ENCODE measurements at regions not wholly inside any gene's neighbourhood (a gene's known extent, or its start where the extent isn't known, plus 50 kb on each side); places are given as distances from the start of the nearest gene placed in this dataset.

GRCh38 chr1:54488779-54489626, 59.0 kb upstream of the ACOT11 start (continued):
- TF ChIP-seq ZBTB40 (IDR thresholded peaks at IDR 0.05) (0 out of 2 replicates have a peak, but pooled peaks have one; percentile 43), ZBTB40 (CRISPR knock-in tag; IDR thresholded peaks at IDR 0.05) (no peak), MTA1 (IDR thresholded peaks at IDR 0.05; ENCODE audit: borderline replicate concordance) (no peak), SFPQ (IDR thresholded peaks at IDR 0.05; ENCODE audit: low read depth, low read length) (no peak), PURB (CRISPR knock-in tag; IDR thresholded peaks at IDR 0.05; ENCODE audit: low read depth) (no peak), NFRKB (IDR thresholded peaks at IDR 0.05; ENCODE audit: low read depth) (peak; percentile 25; the same call in 1 of the 2 replicates), NONO (IDR thresholded peaks at IDR 0.05; ENCODE audit: low read depth in 2 of 2, low read length in 1 of 2) (peak in 1 of 2 experiments; percentile 83; a peak in 1 of 4 replicates), HDAC2 (IDR thresholded peaks at IDR 0.05) (peak; percentile 57; the same call in 1 of the 2 replicates), ILK (tag; IDR thresholded peaks at IDR 0.05; ENCODE audit: borderline replicate concordance, low read depth) (no peak), HNRNPL (IDR thresholded peaks at IDR 0.05; ENCODE audit: low read depth, low read length) (no peak), RBM34 (IDR thresholded peaks at IDR 0.05; ENCODE audit: borderline replicate concordance, insufficient read depth, low read length) (no peak), ZBTB2 (IDR thresholded peaks at IDR 0.05) (no peak; the same call in 1 of the 2 replicates), ZKSCAN1 (IDR thresholded peaks at IDR 0.05; ENCODE audit: low read depth, low read length) (no peak), NR2C2 (CRISPR knock-in tag; IDR thresholded peaks at IDR 0.05) (no peak), NR2C2 (tag; IDR thresholded peaks at IDR 0.05) (no peak)

All from K562 (cell line).